Muscle of leg (tissue), 3 donors: ENCODE measurements at regions not wholly inside any gene's neighbourhood (a gene's known extent, or its start where the extent isn't known, plus 50 kb on each side); places are given as distances from the start of the nearest gene placed in this dataset.
A peak's percentile ranks its signal among the peaks of the same experiment; 100 is the strongest.

Source experiments
- DNase-seq: peaks from one replicate; pipeline ENCODE4 v3.0.0; 2013
- H3K27ac ChIP-seq: one replicate; pipeline ENCODE4 v1.5.1; 2013; ENCODE audit warnings: mild to moderate bottlenecking, low read length, control low read depth
- H3K27me3 ChIP-seq: one replicate; pipeline ENCODE4 v1.6.1; 2013; ENCODE audit warnings: low read length; ENCODE audit not compliant: control insufficient read depth, insufficient read depth
- H3K36me3 ChIP-seq: one replicate; pipeline ENCODE4 v1.6.1; 2013; ENCODE audit warnings: low read length; ENCODE audit not compliant: control insufficient read depth, insufficient read depth
- H3K4me1 ChIP-seq: one replicate; pipeline ENCODE4 v1.6.1; 2013; ENCODE audit warnings: low read length; ENCODE audit not compliant: control insufficient read depth, insufficient read depth
- H3K4me3 ChIP-seq: one replicate; pipeline ENCODE4 v1.5.1; 2013; ENCODE audit warnings: low read length, control low read depth
- H3K9me3 ChIP-seq: replicated peaks from 2 replicates; pipeline ENCODE4 v1.6.1; 2013; ENCODE audit warnings: low read depth, low read length; ENCODE audit not compliant: control insufficient read depth
- WGBS: methylation state at CpG from one replicate; pipeline ENCODE4 v1.1.5; 2013; ENCODE audit warnings: missing lambda C conversion rate; ENCODE audit not compliant: insufficient coverage; 5-methylcytosine and 5-hydroxymethylcytosine counted together

GRCh38 chr20:19807946-19808330 is 49.9 kb downstream of the RIN2 start:
- WGBS, result 53% methylated on average over 3 of the region's 6 CpGs
- H3K9me3 ChIP-seq, result no peaks in the 10 kb centered on the region
- no peak overlapping the region for H3K4me3 ChIP-seq
- peaks cover 18% of the 10 kb centered on the region for H3K36me3 ChIP-seq
- H3K27me3 ChIP-seq, result no peaks in the 10 kb centered on the region
- H3K4me1 ChIP-seq, result peaks cover 15% of the 10 kb centered on the region
- H3K27ac ChIP-seq, result peak overlapping the region; percentile 65
- no peak for DNase-seq

GRCh38 chr20:19808498-19808897 is 50.4 kb downstream of the RIN2 start:
- Histone ChIP-seq H3K36me3 (peaks cover 17% of the 10 kb centered on the region), H3K27ac (peak overlapping the region; percentile 65), H3K4me3 (no peak overlapping the region), H3K9me3 (no peaks in the 10 kb centered on the region), H3K4me1 (peaks cover 15% of the 10 kb centered on the region), H3K27me3 (no peaks in the 10 kb centered on the region)
- no peak for DNase-seq
- WGBS, result 93% methylated on average over 8 of the region's 8 CpGs

- peaks cover 18% of the 10 kb centered on the region for H3K4me1 ChIP-seq
- no peaks in the 10 kb centered on the region for H3K9me3 ChIP-seq
- H3K4me3 ChIP-seq, result no peak overlapping the region
- peaks cover 17% of the 10 kb centered on the region for H3K36me3 ChIP-seq
- no peak for DNase-seq
- WGBS, result 86% methylated on average over 9 of the region's 9 CpGs
- H3K27ac ChIP-seq, result no peak overlapping the region
- H3K27me3 ChIP-seq, result no peaks in the 10 kb centered on the region
Measured at GRCh38 chr20:19809505-19809904, 51.4 kb downstream of the RIN2 start.

- WGBS, result 69% methylated on average over 3 of the region's 8 CpGs
- H3K4me1 ChIP-seq, result peaks cover 20% of the 10 kb centered on the region
- H3K27me3 ChIP-seq, result no peaks in the 10 kb centered on the region
- H3K27ac ChIP-seq, result no peak overlapping the region
- no peak for DNase-seq
- no peak overlapping the region for H3K4me3 ChIP-seq
- peaks cover 13% of the 10 kb centered on the region for H3K36me3 ChIP-seq
- no peaks in the 10 kb centered on the region for H3K9me3 ChIP-seq
Measured at GRCh38 chr20:19811231-19811630, 53.2 kb downstream of the RIN2 start.

GRCh38 chr20:19812056-19812455 is 54.0 kb downstream of the RIN2 start:
- Histone ChIP-seq H3K27me3 (no peaks in the 10 kb centered on the region), H3K36me3 (peaks cover 13% of the 10 kb centered on the region), H3K4me1 (peaks cover 16% of the 10 kb centered on the region), H3K9me3 (no peaks in the 10 kb centered on the region), H3K27ac (no peak overlapping the region), H3K4me3 (no peak overlapping the region)
- DNase-seq, result no peak
- WGBS, result no CpG with 5 or more reads among the region's 1 CpG

- H3K27ac ChIP-seq, result no peak overlapping the region
- WGBS, result no CpG with 5 or more reads among the region's 1 CpG
- peaks cover 15% of the 10 kb centered on the region for H3K4me1 ChIP-seq
- H3K9me3 ChIP-seq, result no peaks in the 10 kb centered on the region
- H3K27me3 ChIP-seq, result no peaks in the 10 kb centered on the region
- peaks cover 13% of the 10 kb centered on the region for H3K36me3 ChIP-seq
- H3K4me3 ChIP-seq, result no peak overlapping the region
- DNase-seq, result no peak
Measured at GRCh38 chr20:19812696-19813095, 54.6 kb downstream of the RIN2 start.

GRCh38 chr20:19813846-19814640 is 56.0 kb downstream of the RIN2 start:
- Histone ChIP-seq H3K4me3 (no peak overlapping the region), H3K36me3 (peaks cover 13% of the 10 kb centered on the region), H3K27me3 (no peaks in the 10 kb centered on the region), H3K27ac (peak overlapping the region; percentile 38), H3K9me3 (peaks cover 3% of the 10 kb centered on the region), H3K4me1 (peaks cover 9% of the 10 kb centered on the region)
- DNase-seq, result peak; percentile 21
- WGBS, result 83% methylated on average over 4 of the region's 9 CpGs

GRCh38 chr20:19815553-19815991 is 57.5 kb downstream of the RIN2 start:
- DNase-seq, result peak; percentile 86
- H3K4me3 ChIP-seq, result no peak overlapping the region
- peak overlapping the region; percentile 26 for H3K27ac ChIP-seq
- H3K27me3 ChIP-seq, result no peaks in the 10 kb centered on the region
- WGBS, result 3% methylated on average over 4 of the region's 8 CpGs
- H3K36me3 ChIP-seq, result peaks cover 6% of the 10 kb centered on the region
- peaks cover 9% of the 10 kb centered on the region for H3K4me1 ChIP-seq
- peaks cover 4% of the 10 kb centered on the region for H3K9me3 ChIP-seq

GRCh38 chr20:19816386-19816785 is 58.3 kb downstream of the RIN2 start:
- Histone ChIP-seq H3K4me3 (no peak overlapping the region), H3K27ac (peak overlapping the region; percentile 18), H3K4me1 (peaks cover 9% of the 10 kb centered on the region), H3K9me3 (peaks cover 4% of the 10 kb centered on the region), H3K27me3 (no peaks in the 10 kb centered on the region), H3K36me3 (peaks cover 4% of the 10 kb centered on the region)
- no peak for DNase-seq
- WGBS, result 60% methylated on average over 1 of the region's 4 CpGs

- Histone ChIP-seq H3K4me3 (no peak overlapping the region), H3K9me3 (peaks cover 4% of the 10 kb centered on the region), H3K4me1 (peaks cover 9% of the 10 kb centered on the region), H3K27me3 (no peaks in the 10 kb centered on the region), H3K36me3 (peaks cover 3% of the 10 kb centered on the region), H3K27ac (no peak overlapping the region)
- DNase-seq, result peak; percentile 22
- 100% methylated on average over 2 of the region's 5 CpGs for WGBS
Measured at GRCh38 chr20:19817017-19817416, 59.0 kb downstream of the RIN2 start.
